Mammary epithelial cell (primary cell): ENCODE measurements at regions not wholly inside any gene's neighbourhood (a gene's known extent, or its start where the extent isn't known, plus 50 kb on each side); places are given as distances from the start of the nearest gene placed in this dataset.

Experiments
- CTCF ChIP-seq, 2 donors: IDR thresholded peaks in 1 of 2; conservative IDR thresholded peaks in 1 of 2; 2 replicates each; pipeline ENCODE4 v1.5.1; 2011 to 2012; ENCODE audit warnings: inconsistent platforms in 2 of 2, low read length in 2 of 2, mild to moderate bottlenecking in 2 of 2, control low read depth in 1 of 2, low read depth in 1 of 2; ENCODE audit not compliant: insufficient read depth in 1 of 2; ENCODE audit errors: extremely low read depth in 1 of 2
- EZH2 ChIP-seq: IDR thresholded peaks from 2 replicates; pipeline ENCODE4 v1.6.1; 2012; ENCODE audit warnings: low read length, inconsistent platforms, borderline replicate concordance

- TF ChIP-seq CTCF (conservative IDR thresholded peaks at IDR 0.05 in 1 of 2, IDR thresholded peaks at IDR 0.05 in 1 of 2; ENCODE audit: extremely low read depth in 1 of 2, insufficient read depth in 1 of 2, low read depth in 1 of 2, low read length in 2 of 2) (no peak), EZH2 (no peak)
Observed at GRCh38 chr1:197995408-197996258, 78.5 kb downstream of the LHX9 start.
